HEK293 (cell line): ENCODE measurements at regions not wholly inside any gene's neighbourhood (a gene's known extent, or its start where the extent isn't known, plus 50 kb on each side); places are given as distances from the start of the nearest gene placed in this dataset.
A peak's percentile ranks its signal among the peaks of the same experiment; 100 is the strongest.

Experiments used
- CTCF ChIA-PET: fragments of 350-600 bp; formaldehyde crosslinking; extraction: SDS; loops from one replicate; lab custom pipeline; 2021; ENCODE audit warnings: antibody characterized with exemption; lab: Yijun Ruan, JAX
- POLR2A ChIA-PET: fragments of 300-600 bp; formaldehyde crosslinking; extraction: SDS; loops from one replicate; lab custom pipeline; 2020; ENCODE audit warnings: antibody characterized with exemption, inconsistent platforms; lab: Yijun Ruan, JAX
- H3K27ac ChIP-seq: fragments of 200-500 bp; sonication (Bioruptor generic); 2 replicates; pipeline ENCODE4 v1.5.1; 2014; ENCODE audit warnings: low read depth, low read length, control low read depth, inconsistent platforms; ENCODE audit errors: extremely low read depth
- H3K36me3 ChIP-seq, 2 experiments: fragments of 200-500 bp in 1 of 2; sonication (Bioruptor generic) in 1 of 2; 1 replicate in 1 of 2; 2 replicates in 1 of 2; pipeline ENCODE4 v1.5.1; 2014 to 2017; ENCODE audit warnings: inconsistent platforms in 2 of 2, low read length in 2 of 2; ENCODE audit not compliant: control insufficient read depth in 2 of 2, insufficient read depth in 1 of 2
- H3K4me1 ChIP-seq: fragments of 200-500 bp; sonication (Bioruptor generic); 2 replicates; pipeline ENCODE4 v1.5.1; 2014; ENCODE audit warnings: mild to moderate bottlenecking, low read length, inconsistent platforms; ENCODE audit not compliant: control insufficient read depth, insufficient read depth
- H3K4me3 ChIP-seq: 2 replicates; pipeline ENCODE4 v1.5.1; 2011; ENCODE audit warnings: low read depth, mild to moderate bottlenecking, control low read depth, low read length, moderate library complexity
- H3K9me3 ChIP-seq: fragments of 200-500 bp; sonication (Bioruptor generic); 2 replicates; pipeline ENCODE4 v1.5.1; 2014; ENCODE audit warnings: low read depth, low read length, inconsistent platforms; ENCODE audit not compliant: control insufficient read depth, insufficient read depth
- PRDM1 ChIP-seq: fragments of 450-650 bp; formaldehyde crosslinking; IDR thresholded peaks from 2 replicates; pipeline ENCODE4; 2016; ENCODE audit warnings: missing biosample characterization, missing genetic modification characterization
- SALL2 ChIP-seq: fragments of 450-650 bp; formaldehyde crosslinking; IDR thresholded peaks from 2 replicates; pipeline ENCODE4 v1.5.0; 2017; ENCODE audit warnings: missing biosample characterization, mild to moderate bottlenecking, missing genetic modification characterization, borderline replicate concordance
- SCRT2 ChIP-seq: fragments of 450-650 bp; formaldehyde crosslinking; IDR thresholded peaks from 2 replicates; pipeline ENCODE4 v1.5.1; 2016; ENCODE audit warnings: missing biosample characterization, missing genetic modification characterization
- SP7 ChIP-seq: fragments of 450-650 bp; formaldehyde crosslinking; IDR thresholded peaks from 2 replicates; pipeline ENCODE4 v1.5.1; 2016; ENCODE audit warnings: missing biosample characterization, missing genetic modification characterization
- TRIM28 ChIP-seq: IDR thresholded peaks from 2 replicates; pipeline ENCODE4 v1.6.1; 2011; ENCODE audit warnings: low read length, control low read depth, borderline replicate concordance
- YY1 ChIP-seq: fragments of 450-650 bp; formaldehyde crosslinking; IDR thresholded peaks from 2 replicates; pipeline ENCODE4 v1.5.1; 2018; ENCODE audit warnings: missing biosample characterization, missing genetic modification characterization
- ZBTB17 ChIP-seq: fragments of 450-650 bp; formaldehyde crosslinking; IDR thresholded peaks from 2 replicates; pipeline ENCODE4 v1.5.1; 2016; ENCODE audit warnings: missing biosample characterization, missing genetic modification characterization
- ZFP37 ChIP-seq: fragments of 450-650 bp; formaldehyde crosslinking; IDR thresholded peaks from 2 replicates; pipeline ENCODE4 v1.5.1; 2016; ENCODE audit warnings: missing biosample characterization, missing genetic modification characterization
- ZIC2 ChIP-seq: fragments of 450-650 bp; formaldehyde crosslinking; IDR thresholded peaks from 2 replicates; pipeline ENCODE4 v1.5.1; 2016; ENCODE audit warnings: missing biosample characterization, missing genetic modification characterization
- ZNF16 ChIP-seq: fragments of 450-650 bp; formaldehyde crosslinking; IDR thresholded peaks from 2 replicates; pipeline ENCODE4 v1.5.1; 2016; ENCODE audit warnings: low read depth, missing biosample characterization, missing genetic modification characterization
- ZNF169 ChIP-seq: fragments of 450-650 bp; formaldehyde crosslinking; IDR thresholded peaks from 2 replicates; pipeline ENCODE4 v1.5.1; 2016; ENCODE audit warnings: missing biosample characterization, missing genetic modification characterization
- ZNF184 ChIP-seq: fragments of 450-650 bp; IDR thresholded peaks from 2 replicates; pipeline ENCODE4 v1.5.1; 2018; ENCODE audit warnings: missing biosample characterization, mild to moderate bottlenecking, missing genetic modification characterization
- ZNF2 ChIP-seq: fragments of 450-650 bp; formaldehyde crosslinking; IDR thresholded peaks from 2 replicates; pipeline ENCODE4 v1.5.1; 2016; ENCODE audit warnings: missing biosample characterization, missing genetic modification characterization
- ZNF335 ChIP-seq: fragments of 450-650 bp; formaldehyde crosslinking; conservative IDR thresholded peaks from 2 replicates; pipeline ENCODE4 v1.5.1; 2016; ENCODE audit warnings: missing biosample characterization, missing genetic modification characterization
- ZNF341 ChIP-seq: fragments of 450-650 bp; formaldehyde crosslinking; IDR thresholded peaks from 2 replicates; pipeline ENCODE4; 2016; ENCODE audit warnings: low read depth, missing biosample characterization, missing genetic modification characterization
- ZNF394 ChIP-seq: fragments of 450-650 bp; formaldehyde crosslinking; IDR thresholded peaks from 2 replicates; pipeline ENCODE4 v1.5.1; 2016; ENCODE audit warnings: missing biosample characterization, missing genetic modification characterization, mild to moderate bottlenecking, moderate library complexity, borderline replicate concordance
- ZNF561 ChIP-seq: fragments of 450-650 bp; IDR thresholded peaks from 2 replicates; pipeline ENCODE4 v1.5.1; 2018; ENCODE audit warnings: missing biosample characterization, missing genetic modification characterization, borderline replicate concordance
- ZNF654 ChIP-seq: fragments of 450-650 bp; formaldehyde crosslinking; IDR thresholded peaks from 2 replicates; pipeline ENCODE4 v1.5.1; 2016; ENCODE audit warnings: low read depth, missing biosample characterization, missing genetic modification characterization
- ZNF660 ChIP-seq: fragments of 450-650 bp; IDR thresholded peaks from 2 replicates; pipeline ENCODE4 v1.5.1; 2018; ENCODE audit warnings: missing biosample characterization, mild to moderate bottlenecking, missing genetic modification characterization
- TF ChIP-seq, protein P1 (sequence below): fragments of 450-650 bp; formaldehyde crosslinking; IDR thresholded peaks from 2 replicates; pipeline ENCODE4 v1.5.1; 2016; ENCODE audit warnings: missing biosample characterization, missing genetic modification characterization
- TF ChIP-seq, protein P2 (sequence below): IDR thresholded peaks from 2 replicates; pipeline ENCODE4 v1.6.1; 2011; ENCODE audit warnings: mild to moderate bottlenecking, low read depth, low read length, borderline replicate concordance
- TF ChIP-seq, protein P3 (sequence below): fragments of 450-650 bp; formaldehyde crosslinking; IDR thresholded peaks from 2 replicates; pipeline ENCODE4 v1.5.1; 2016; ENCODE audit warnings: missing biosample characterization, missing genetic modification characterization
- TF ChIP-seq, protein P4 (sequence below): fragments of 450-650 bp; formaldehyde crosslinking; IDR thresholded peaks from 2 replicates; pipeline ENCODE4 v1.5.1; 2017; ENCODE audit warnings: missing biosample characterization, missing genetic modification characterization

DNA sequence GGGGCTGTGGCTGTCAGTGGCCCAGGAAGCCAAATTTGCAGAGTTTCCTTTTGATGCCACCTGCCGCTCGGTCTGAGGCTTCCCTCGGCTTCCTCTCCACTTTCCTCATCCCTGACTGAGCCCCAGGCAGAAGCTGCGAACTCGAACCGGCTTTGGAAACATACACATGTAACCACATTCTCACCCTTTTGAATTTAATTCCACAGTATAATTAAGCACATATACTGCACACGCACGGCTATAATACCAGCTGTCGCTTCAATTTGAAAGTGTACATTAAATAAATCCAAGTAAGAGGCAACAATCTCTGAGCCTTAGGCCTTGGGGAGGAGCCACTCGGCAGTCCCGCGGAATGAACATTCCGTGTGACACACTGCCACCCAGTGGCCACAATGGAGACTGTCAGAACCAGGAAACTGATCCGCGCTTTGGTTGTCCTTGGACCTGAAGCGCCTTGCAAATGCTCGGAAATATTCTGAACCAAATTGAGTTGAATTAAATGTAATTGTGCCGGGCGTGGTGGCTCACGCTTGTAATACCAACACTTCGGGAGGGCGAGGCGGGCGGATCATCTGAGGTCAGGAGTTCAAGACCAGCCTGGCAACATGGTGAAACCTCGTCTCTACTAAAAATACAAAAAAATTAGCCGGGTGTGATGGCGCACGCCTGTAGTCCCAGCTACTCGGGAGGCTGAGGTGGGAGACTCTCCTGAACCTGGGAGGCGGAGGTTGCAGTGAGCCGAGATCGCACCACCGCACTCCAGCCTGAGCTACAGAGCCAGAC is 117.9 kb upstream of the TMPO start:
- Histone ChIP-seq H3K36me3 (no peaks in the 10 kb centered on the region), H3K4me3 (peak overlapping the region; percentile 0), H3K27ac (no peak overlapping the region; the same call in 1 of the 2 replicates)
- ChIA-PET CTCF (interaction anchor here (0.6 to 4.1 kb wide), 21 partner anchors 9 to 1841 kb away, joined by 3 to 19 read pairs (median 4); partner anchors contain the start of gene TMPO), POLR2A (no interaction called here)
- TF ChIP-seq ZNF394 (tag by site-specific recombination) (no peak), ZNF16 (tag by site-specific recombination) (no peak), SALL2 (no peak), ZNF169 (no peak), ZFP37 (0 out of 2 replicates have a peak, but pooled peaks have one; percentile 51), ZNF2 (tag by site-specific recombination) (peak; percentile 88), SP7 (tag by site-specific recombination) (0 out of 2 replicates have a peak, but pooled peaks have one; percentile 22), ZNF341 (no peak), ZBTB17 (tag by site-specific recombination) (peak; percentile 98), PRDM1 (0 out of 2 replicates have a peak, but pooled peaks have one; percentile 53), SCRT2 (tag by site-specific recombination) (peak; percentile 44; the same call in 1 of the 2 replicates), ZNF335 (tag by site-specific recombination) (peak; percentile 65), TRIM28 (peak; percentile 72; the same call in 1 of the 2 replicates), ZNF184 (no peak), ZIC2 (tag by site-specific recombination) (0 out of 2 replicates have a peak, but pooled peaks have one; percentile 27), YY1 (no peak), ZNF561 (tag by site-specific recombination) (peak; percentile 100), ZNF660 (peak; percentile 65; the same call in 1 of the 2 replicates), ZNF654 (peak; percentile 97)
- TF ChIP-seq, protein P1, sequence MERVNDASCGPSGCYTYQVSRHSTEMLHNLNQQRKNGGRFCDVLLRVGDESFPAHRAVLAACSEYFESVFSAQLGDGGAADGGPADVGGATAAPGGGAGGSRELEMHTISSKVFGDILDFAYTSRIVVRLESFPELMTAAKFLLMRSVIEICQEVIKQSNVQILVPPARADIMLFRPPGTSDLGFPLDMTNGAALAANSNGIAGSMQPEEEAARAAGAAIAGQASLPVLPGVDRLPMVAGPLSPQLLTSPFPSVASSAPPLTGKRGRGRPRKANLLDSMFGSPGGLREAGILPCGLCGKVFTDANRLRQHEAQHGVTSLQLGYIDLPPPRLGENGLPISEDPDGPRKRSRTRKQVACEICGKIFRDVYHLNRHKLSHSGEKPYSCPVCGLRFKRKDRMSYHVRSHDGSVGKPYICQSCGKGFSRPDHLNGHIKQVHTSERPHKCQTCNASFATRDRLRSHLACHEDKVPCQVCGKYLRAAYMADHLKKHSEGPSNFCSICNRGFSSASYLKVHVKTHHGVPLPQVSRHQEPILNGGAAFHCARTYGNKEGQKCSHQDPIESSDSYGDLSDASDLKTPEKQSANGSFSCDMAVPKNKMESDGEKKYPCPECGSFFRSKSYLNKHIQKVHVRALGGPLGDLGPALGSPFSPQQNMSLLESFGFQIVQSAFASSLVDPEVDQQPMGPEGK (tag by site-specific recombination) = peak; percentile 46; the same call in 1 of the 2 replicates
- TF ChIP-seq, protein P2, sequence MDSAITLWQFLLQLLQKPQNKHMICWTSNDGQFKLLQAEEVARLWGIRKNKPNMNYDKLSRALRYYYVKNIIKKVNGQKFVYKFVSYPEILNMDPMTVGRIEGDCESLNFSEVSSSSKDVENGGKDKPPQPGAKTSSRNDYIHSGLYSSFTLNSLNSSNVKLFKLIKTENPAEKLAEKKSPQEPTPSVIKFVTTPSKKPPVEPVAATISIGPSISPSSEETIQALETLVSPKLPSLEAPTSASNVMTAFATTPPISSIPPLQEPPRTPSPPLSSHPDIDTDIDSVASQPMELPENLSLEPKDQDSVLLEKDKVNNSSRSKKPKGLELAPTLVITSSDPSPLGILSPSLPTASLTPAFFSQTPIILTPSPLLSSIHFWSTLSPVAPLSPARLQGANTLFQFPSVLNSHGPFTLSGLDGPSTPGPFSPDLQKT = no peak
- TF ChIP-seq, protein P3, sequence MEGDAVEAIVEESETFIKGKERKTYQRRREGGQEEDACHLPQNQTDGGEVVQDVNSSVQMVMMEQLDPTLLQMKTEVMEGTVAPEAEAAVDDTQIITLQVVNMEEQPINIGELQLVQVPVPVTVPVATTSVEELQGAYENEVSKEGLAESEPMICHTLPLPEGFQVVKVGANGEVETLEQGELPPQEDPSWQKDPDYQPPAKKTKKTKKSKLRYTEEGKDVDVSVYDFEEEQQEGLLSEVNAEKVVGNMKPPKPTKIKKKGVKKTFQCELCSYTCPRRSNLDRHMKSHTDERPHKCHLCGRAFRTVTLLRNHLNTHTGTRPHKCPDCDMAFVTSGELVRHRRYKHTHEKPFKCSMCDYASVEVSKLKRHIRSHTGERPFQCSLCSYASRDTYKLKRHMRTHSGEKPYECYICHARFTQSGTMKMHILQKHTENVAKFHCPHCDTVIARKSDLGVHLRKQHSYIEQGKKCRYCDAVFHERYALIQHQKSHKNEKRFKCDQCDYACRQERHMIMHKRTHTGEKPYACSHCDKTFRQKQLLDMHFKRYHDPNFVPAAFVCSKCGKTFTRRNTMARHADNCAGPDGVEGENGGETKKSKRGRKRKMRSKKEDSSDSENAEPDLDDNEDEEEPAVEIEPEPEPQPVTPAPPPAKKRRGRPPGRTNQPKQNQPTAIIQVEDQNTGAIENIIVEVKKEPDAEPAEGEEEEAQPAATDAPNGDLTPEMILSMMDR (tag by site-specific recombination) = peak; percentile 87
- TF ChIP-seq, protein P4, sequence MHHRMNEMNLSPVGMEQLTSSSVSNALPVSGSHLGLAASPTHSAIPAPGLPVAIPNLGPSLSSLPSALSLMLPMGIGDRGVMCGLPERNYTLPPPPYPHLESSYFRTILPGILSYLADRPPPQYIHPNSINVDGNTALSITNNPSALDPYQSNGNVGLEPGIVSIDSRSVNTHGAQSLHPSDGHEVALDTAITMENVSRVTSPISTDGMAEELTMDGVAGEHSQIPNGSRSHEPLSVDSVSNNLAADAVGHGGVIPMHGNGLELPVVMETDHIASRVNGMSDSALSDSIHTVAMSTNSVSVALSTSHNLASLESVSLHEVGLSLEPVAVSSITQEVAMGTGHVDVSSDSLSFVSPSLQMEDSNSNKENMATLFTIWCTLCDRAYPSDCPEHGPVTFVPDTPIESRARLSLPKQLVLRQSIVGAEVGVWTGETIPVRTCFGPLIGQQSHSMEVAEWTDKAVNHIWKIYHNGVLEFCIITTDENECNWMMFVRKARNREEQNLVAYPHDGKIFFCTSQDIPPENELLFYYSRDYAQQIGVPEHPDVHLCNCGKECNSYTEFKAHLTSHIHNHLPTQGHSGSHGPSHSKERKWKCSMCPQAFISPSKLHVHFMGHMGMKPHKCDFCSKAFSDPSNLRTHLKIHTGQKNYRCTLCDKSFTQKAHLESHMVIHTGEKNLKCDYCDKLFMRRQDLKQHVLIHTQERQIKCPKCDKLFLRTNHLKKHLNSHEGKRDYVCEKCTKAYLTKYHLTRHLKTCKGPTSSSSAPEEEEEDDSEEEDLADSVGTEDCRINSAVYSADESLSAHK = no peak
- TF ChIP-seq, all 188 proteins: peak for 14
- H3K4me1 ChIP-seq = peaks cover 7% of the 10 kb centered on the region
- H3K9me3 ChIP-seq = no peaks in the 10 kb centered on the region
